ENCODE measurements at regions not wholly inside any gene's neighbourhood (a gene's known extent, or its start where the extent isn't known, plus 50 kb on each side); places are given as distances from the start of the nearest gene placed in this dataset.

DNA sequence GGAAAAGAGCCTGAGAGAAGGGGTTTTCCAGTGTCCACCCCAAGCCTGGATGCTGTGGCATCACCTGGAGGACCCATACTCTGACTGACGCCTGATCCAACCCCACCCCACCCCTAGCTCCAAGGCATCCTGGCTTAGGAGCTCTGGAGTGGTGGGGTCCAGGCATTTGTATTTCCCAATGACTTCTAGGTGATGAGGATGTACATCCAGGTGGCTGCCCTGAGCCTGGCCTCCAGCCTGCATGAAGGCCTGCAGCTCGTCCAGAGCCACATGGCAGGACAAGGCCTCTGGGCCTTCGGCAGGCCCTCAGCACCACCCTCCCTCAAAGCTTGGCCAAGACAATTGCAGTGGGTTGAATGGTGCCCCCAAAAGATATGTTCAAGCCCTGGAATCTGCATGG is 347.5 kb downstream of the C16orf95 start:
- WGBS, 3 donors, result 86 to 95% (median 87%) methylated on average over 3 of the region's 3 CpGs
- Histone ChIP-seq H3K27ac (ENCODE audit: low read depth in 1 of 3, low read length in 2 of 3) (no peak overlapping the region), H3K4me1 (ENCODE audit: control insufficient read depth in 3 of 3, insufficient read depth in 2 of 3, low read depth in 1 of 3, low read length in 2 of 3) (no peaks in the 10 kb centered on the region), H3K36me3 (ENCODE audit: control insufficient read depth in 3 of 3, insufficient read depth in 2 of 3, low read depth in 1 of 3, low read length in 3 of 3) (no peaks in the 10 kb centered on the region), H3K9me3 (ENCODE audit: control insufficient read depth in 2 of 2, insufficient read depth in 1 of 2, low read depth in 1 of 2, low read length in 1 of 2) (peaks cover 0 to 7% of the 10 kb centered on the region in 2 donors), H3K27me3 (ENCODE audit: control insufficient read depth in 3 of 3, insufficient read depth in 3 of 3, low read length in 3 of 3) (no peaks in the 10 kb centered on the region), H3K4me3 (ENCODE audit: low read depth in 1 of 3, low read length in 3 of 3) (no peak overlapping the region)
- FAIRE-seq, result no peak
- no peak for DNase-seq

DNA sequence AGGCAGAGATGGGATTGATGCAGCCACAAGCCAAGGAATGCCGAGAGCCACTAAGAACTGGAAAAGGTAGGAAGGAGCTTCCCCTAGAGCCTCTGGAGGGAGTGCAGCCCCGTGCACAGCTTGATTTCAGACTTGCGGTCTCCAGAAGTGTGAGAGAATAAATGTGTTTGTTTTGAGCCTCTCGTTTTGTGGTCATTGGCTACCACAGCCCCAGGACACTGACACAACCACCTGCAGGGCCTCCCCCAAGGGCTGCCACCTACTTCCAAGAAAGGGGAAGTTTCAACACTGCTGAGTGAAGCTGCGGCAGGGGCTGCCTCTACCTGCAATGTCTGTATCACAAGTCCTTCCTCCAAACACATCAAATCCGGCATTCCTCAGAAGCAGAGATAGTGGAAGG is 346.9 kb downstream of the C16orf95 start:
- Histone ChIP-seq H3K9me3 (ENCODE audit: control insufficient read depth in 2 of 2, insufficient read depth in 1 of 2, low read depth in 1 of 2, low read length in 1 of 2) (peaks cover 0 to 9% of the 10 kb centered on the region in 2 donors), H3K4me3 (ENCODE audit: low read depth in 1 of 3, low read length in 3 of 3) (no peak overlapping the region), H3K4me1 (ENCODE audit: control insufficient read depth in 3 of 3, insufficient read depth in 2 of 3, low read depth in 1 of 3, low read length in 2 of 3) (no peaks in the 10 kb centered on the region), H3K27me3 (ENCODE audit: control insufficient read depth in 3 of 3, insufficient read depth in 3 of 3, low read length in 3 of 3) (no peaks in the 10 kb centered on the region), H3K36me3 (ENCODE audit: control insufficient read depth in 3 of 3, insufficient read depth in 2 of 3, low read depth in 1 of 3, low read length in 3 of 3) (no peaks in the 10 kb centered on the region), H3K27ac (ENCODE audit: low read depth in 1 of 3, low read length in 2 of 3) (no peak overlapping the region)
- FAIRE-seq (no peak), DNase-seq (no peak)
- WGBS, 3 donors, result 79 to 85% (median 81%) methylated on average over 6 of the region's 6 CpGs

DNA sequence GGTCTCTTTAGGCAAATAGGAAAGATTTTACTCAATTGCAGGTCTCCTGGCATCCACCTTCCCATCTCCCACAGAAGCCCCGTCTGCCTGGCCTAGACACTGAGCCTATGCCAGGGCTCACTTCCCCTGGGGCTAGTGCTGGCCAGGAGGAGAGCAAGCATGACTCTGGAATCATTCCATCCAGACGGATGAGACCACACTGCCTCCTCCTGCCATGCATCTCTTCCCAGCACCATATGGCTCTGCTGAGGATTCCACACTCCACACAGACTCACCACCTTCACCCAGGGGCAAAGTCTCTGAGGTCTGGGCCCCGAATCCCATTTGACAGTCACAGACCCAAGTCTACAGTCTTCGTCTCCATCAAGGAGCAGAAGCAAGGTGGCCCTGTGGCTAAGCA is 346.5 kb downstream of the C16orf95 start:
- WGBS, 3 donors, result 76 to 82% (median 81%) methylated on average over 3 to 4 of the region's 4 CpGs
- peaks cover 0 to 10% of the 10 kb centered on the region in 2 donors for H3K9me3 ChIP-seq (ENCODE audit: control insufficient read depth in 2 of 2, insufficient read depth in 1 of 2, low read depth in 1 of 2, low read length in 1 of 2)
- DNase-seq, result no peak

DNA sequence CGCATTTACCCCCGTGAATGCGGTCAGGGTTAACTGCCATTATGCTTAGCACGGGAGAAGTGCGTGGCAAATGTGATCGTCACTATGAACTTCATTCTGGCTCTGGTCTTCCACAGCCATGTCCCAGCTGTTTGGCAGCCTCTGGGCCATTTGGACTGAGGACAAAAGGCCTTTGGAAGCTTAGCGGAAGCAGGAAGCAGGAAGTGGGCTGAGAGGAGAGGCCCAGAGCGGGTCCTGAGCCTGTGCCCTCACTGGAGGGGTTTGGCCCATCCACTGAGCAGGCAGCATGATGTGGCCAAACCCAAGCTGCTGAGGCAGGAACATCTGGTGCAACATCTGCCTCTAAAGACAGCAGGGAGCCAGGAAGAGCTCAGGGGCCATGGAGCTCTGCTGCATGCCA is 345.9 kb downstream of the C16orf95 start:
- peaks cover 0 to 10% of the 10 kb centered on the region in 2 donors for H3K9me3 ChIP-seq (ENCODE audit: control insufficient read depth in 2 of 2, insufficient read depth in 1 of 2, low read depth in 1 of 2, low read length in 1 of 2)
- no peak overlapping the region for H3K4me3 ChIP-seq (ENCODE audit: low read depth in 1 of 3, low read length in 3 of 3)
- H3K27ac ChIP-seq (ENCODE audit: low read depth in 1 of 3, low read length in 2 of 3), result no peak overlapping the region
- H3K36me3 ChIP-seq (ENCODE audit: control insufficient read depth in 3 of 3, insufficient read depth in 2 of 3, low read depth in 1 of 3, low read length in 3 of 3), result no peaks in the 10 kb centered on the region
- H3K27me3 ChIP-seq (ENCODE audit: control insufficient read depth in 3 of 3, insufficient read depth in 3 of 3, low read length in 3 of 3), result no peaks in the 10 kb centered on the region
- 68 to 78% (median 71%) methylated on average over 8 of the region's 8 CpGs for WGBS, 3 donors
- FAIRE-seq, result no peak
- no peaks in the 10 kb centered on the region for H3K4me1 ChIP-seq (ENCODE audit: control insufficient read depth in 3 of 3, insufficient read depth in 2 of 3, low read depth in 1 of 3, low read length in 2 of 3)
- no peak for DNase-seq

More for the DNA sequence above, 346.5 kb downstream of the C16orf95 start:
- no peak overlapping the region for H3K4me3 ChIP-seq (ENCODE audit: low read depth in 1 of 3, low read length in 3 of 3)
- no peak for FAIRE-seq
- no peaks in the 10 kb centered on the region for H3K4me1 ChIP-seq (ENCODE audit: control insufficient read depth in 3 of 3, insufficient read depth in 2 of 3, low read depth in 1 of 3, low read length in 2 of 3)
- H3K27me3 ChIP-seq (ENCODE audit: control insufficient read depth in 3 of 3, insufficient read depth in 3 of 3, low read length in 3 of 3), result no peaks in the 10 kb centered on the region
- no peaks in the 10 kb centered on the region for H3K36me3 ChIP-seq (ENCODE audit: control insufficient read depth in 3 of 3, insufficient read depth in 2 of 3, low read depth in 1 of 3, low read length in 3 of 3)
- H3K27ac ChIP-seq (ENCODE audit: low read depth in 1 of 3, low read length in 2 of 3), result no peak overlapping the region

DNA sequence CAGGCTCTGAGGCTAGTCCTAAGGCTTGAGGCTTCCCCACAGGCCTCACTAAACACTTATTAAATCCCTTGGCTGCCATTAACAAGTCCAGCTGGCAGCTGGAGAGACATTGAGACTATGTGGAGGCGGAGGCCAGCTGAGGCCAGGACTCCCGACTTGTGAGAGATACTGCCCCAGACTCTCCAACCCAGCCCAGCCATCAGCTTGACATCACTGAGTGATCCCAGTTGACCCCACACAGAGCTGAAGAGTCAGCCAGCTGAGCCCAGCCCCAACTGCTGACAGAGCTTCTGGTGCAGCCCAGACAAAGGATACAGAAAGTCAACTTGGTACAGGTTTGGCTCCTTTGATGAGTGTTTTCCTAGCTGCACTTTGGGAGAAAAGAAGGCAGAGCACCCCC is 343.1 kb downstream of the C16orf95 start:
- H3K27ac ChIP-seq (ENCODE audit: low read depth in 1 of 3, low read length in 2 of 3), result no peak overlapping the region
- H3K4me1 ChIP-seq (ENCODE audit: control insufficient read depth in 3 of 3, insufficient read depth in 2 of 3, low read depth in 1 of 3, low read length in 2 of 3), result no peaks in the 10 kb centered on the region
- no peak for DNase-seq
- no peak for FAIRE-seq
- H3K27me3 ChIP-seq (ENCODE audit: control insufficient read depth in 3 of 3, insufficient read depth in 3 of 3, low read length in 3 of 3), result no peaks in the 10 kb centered on the region
- WGBS, 3 donors, result 85 to 88% (median 87%) methylated on average over 2 of the region's 2 CpGs
- no peaks in the 10 kb centered on the region for H3K36me3 ChIP-seq (ENCODE audit: control insufficient read depth in 3 of 3, insufficient read depth in 2 of 3, low read depth in 1 of 3, low read length in 3 of 3)
- no peak overlapping the region for H3K4me3 ChIP-seq (ENCODE audit: low read depth in 1 of 3, low read length in 3 of 3)
- H3K9me3 ChIP-seq (ENCODE audit: control insufficient read depth in 2 of 2, insufficient read depth in 1 of 2, low read depth in 1 of 2, low read length in 1 of 2), result peaks cover 0 to 10% of the 10 kb centered on the region in 2 donors

DNA sequence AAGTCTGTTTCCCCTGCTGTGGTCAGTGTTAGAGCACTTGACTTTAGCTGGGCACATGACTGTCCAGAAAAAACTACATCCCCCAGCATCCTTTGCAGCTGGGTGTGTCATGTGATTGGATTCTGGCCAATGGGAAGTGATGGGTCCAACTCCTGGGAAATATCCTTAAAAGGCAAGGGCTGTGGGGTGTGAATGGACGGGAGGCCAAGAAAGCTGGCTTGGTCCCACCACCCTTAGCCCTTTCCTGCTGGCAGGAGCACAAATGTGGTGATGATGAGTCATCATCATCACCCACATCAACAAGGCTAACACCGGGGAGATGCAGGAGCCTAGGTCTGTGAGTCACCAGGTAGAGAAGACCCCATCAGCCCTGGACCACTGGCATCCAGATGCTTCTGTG is 341.7 kb downstream of the C16orf95 start:
- Histone ChIP-seq H3K9me3 (ENCODE audit: control insufficient read depth in 2 of 2, insufficient read depth in 1 of 2, low read depth in 1 of 2, low read length in 1 of 2) (peaks cover 0 to 10% of the 10 kb centered on the region in 2 donors), H3K27ac (ENCODE audit: low read depth in 1 of 3, low read length in 2 of 3) (no peak overlapping the region), H3K27me3 (ENCODE audit: control insufficient read depth in 3 of 3, insufficient read depth in 3 of 3, low read length in 3 of 3) (no peaks in the 10 kb centered on the region), H3K36me3 (ENCODE audit: control insufficient read depth in 3 of 3, insufficient read depth in 2 of 3, low read depth in 1 of 3, low read length in 3 of 3) (no peaks in the 10 kb centered on the region), H3K4me3 (ENCODE audit: low read depth in 1 of 3, low read length in 3 of 3) (no peak overlapping the region), H3K4me1 (ENCODE audit: control insufficient read depth in 3 of 3, insufficient read depth in 2 of 3, low read depth in 1 of 3, low read length in 2 of 3) (no peaks in the 10 kb centered on the region)
- 7 to 25% (median 8%) methylated on average over 2 of the region's 2 CpGs for WGBS, 3 donors
- FAIRE-seq (no peak), DNase-seq (peak in 1 of 2 donors; percentile 14)

DNA sequence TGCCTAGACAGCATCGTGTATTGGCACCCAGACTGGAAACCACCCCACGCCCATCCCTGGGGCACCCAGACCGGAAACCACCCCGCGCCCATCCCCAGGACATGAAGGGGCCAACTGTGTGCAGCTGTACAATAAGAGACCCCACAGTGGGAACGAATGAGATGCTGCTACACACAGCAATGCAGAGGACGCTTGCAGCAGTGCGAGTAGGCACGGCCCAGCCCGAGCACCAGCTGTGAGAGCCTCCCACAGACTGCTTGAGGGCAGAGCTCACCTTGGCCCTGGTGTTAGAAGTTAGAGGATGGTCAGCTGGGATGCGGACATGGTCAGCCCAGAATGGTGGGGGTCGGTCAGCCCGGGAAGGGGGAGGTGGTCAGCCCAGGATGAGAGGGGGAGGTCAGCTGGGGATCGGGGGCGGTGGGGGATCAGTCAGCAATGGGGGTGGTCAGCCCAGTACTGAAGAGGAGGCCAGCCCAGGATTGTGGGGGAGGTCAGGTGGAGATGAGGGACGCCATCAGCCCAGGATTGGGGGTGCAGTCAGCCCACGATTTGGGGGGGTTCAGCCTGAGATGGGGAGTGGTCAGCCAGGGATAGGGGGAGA is 340.0 kb downstream of the C16orf95 start:
- H3K4me3 ChIP-seq (ENCODE audit: low read depth in 1 of 3, low read length in 3 of 3), result no peak overlapping the region
- no peaks in the 10 kb centered on the region for H3K4me1 ChIP-seq (ENCODE audit: control insufficient read depth in 3 of 3, insufficient read depth in 2 of 3, low read depth in 1 of 3, low read length in 2 of 3)
- no peaks in the 10 kb centered on the region for H3K27me3 ChIP-seq (ENCODE audit: control insufficient read depth in 3 of 3, insufficient read depth in 3 of 3, low read length in 3 of 3)
- DNase-seq, result no peak
- no peak overlapping the region for H3K27ac ChIP-seq (ENCODE audit: low read depth in 1 of 3, low read length in 2 of 3)
- FAIRE-seq, result no peak
- peaks cover 0 to 10% of the 10 kb centered on the region in 2 donors for H3K9me3 ChIP-seq (ENCODE audit: control insufficient read depth in 2 of 2, insufficient read depth in 1 of 2, low read depth in 1 of 2, low read length in 1 of 2)
- no peaks in the 10 kb centered on the region for H3K36me3 ChIP-seq (ENCODE audit: control insufficient read depth in 3 of 3, insufficient read depth in 2 of 3, low read depth in 1 of 3, low read length in 3 of 3)
- WGBS, 3 donors, result 84 to 91% (median 86%) methylated on average over 17 of the region's 17 CpGs

DNA sequence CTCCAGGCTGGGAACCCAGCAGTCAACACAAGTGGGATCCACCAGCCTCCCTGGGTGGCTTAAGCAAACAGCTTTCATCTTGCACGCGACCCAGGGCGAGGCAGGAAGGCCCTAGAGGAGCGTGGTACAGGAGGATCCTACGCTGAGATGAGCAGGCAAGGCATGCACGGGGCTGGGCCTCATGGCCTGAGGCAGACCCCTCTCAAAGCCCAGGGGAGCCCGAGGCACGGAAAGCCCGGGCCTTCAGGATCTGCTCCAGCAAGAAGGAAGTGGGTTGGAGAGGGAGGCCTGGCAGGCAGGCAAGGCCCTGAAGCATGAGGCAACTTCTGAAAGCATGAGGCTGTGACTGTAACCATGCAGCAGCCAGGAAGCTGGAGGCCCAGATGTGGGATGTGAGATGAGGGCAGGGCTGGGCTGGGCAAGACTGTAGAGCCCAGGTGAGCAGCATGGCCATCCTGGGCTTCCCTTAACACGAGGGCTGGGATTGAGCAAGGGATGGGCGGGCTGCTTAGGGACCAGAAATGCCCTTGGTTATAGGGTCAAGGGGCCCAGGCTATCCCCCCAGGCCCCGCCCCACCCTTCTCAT is 338.7 kb downstream of the C16orf95 start:
- DNase-seq (no peak), FAIRE-seq (no peak)
- H3K27ac ChIP-seq (ENCODE audit: low read depth in 1 of 3, low read length in 2 of 3), result no peak overlapping the region
- no peaks in the 10 kb centered on the region for H3K4me1 ChIP-seq (ENCODE audit: control insufficient read depth in 3 of 3, insufficient read depth in 2 of 3, low read depth in 1 of 3, low read length in 2 of 3)
- 76 to 87% (median 84%) methylated on average over 12 of the region's 12 CpGs for WGBS, 3 donors
- no peaks in the 10 kb centered on the region for H3K36me3 ChIP-seq (ENCODE audit: control insufficient read depth in 3 of 3, insufficient read depth in 2 of 3, low read depth in 1 of 3, low read length in 3 of 3)
- H3K9me3 ChIP-seq (ENCODE audit: control insufficient read depth in 2 of 2, insufficient read depth in 1 of 2, low read depth in 1 of 2, low read length in 1 of 2), result peaks cover 0 to 10% of the 10 kb centered on the region in 2 donors
- no peaks in the 10 kb centered on the region for H3K27me3 ChIP-seq (ENCODE audit: control insufficient read depth in 3 of 3, insufficient read depth in 3 of 3, low read length in 3 of 3)
- H3K4me3 ChIP-seq (ENCODE audit: low read depth in 1 of 3, low read length in 3 of 3), result no peak overlapping the region

DNA sequence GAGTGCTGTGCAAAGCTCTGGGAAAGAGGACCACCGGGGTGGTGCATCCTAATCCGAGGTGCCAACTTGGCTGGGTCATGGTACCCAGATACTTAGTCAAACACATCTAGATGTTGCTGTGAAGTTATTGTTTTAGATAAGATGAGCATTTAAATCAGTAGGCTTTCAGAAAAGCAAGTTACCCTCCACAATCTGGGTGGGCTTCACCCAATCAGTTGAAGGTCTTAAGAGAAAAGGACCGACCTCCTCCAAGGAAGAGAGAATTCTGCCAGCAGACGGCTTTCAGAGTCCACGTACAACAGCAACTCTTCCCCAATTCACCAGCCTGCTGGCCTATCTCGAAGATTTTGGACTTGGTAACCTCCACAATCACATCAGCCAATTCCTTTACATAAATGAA is 338.1 kb downstream of the C16orf95 start:
- WGBS, 3 donors, result 72 to 86% (median 79%) methylated on average over 6 of the region's 6 CpGs
- Histone ChIP-seq H3K27ac (ENCODE audit: low read depth in 1 of 3, low read length in 2 of 3) (no peak overlapping the region), H3K4me1 (ENCODE audit: control insufficient read depth in 3 of 3, insufficient read depth in 2 of 3, low read depth in 1 of 3, low read length in 2 of 3) (no peaks in the 10 kb centered on the region), H3K4me3 (ENCODE audit: low read depth in 1 of 3, low read length in 3 of 3) (no peak overlapping the region), H3K9me3 (ENCODE audit: control insufficient read depth in 2 of 2, insufficient read depth in 1 of 2, low read depth in 1 of 2, low read length in 1 of 2) (peaks cover 0 to 6% of the 10 kb centered on the region in 2 donors), H3K27me3 (ENCODE audit: control insufficient read depth in 3 of 3, insufficient read depth in 3 of 3, low read length in 3 of 3) (no peaks in the 10 kb centered on the region), H3K36me3 (ENCODE audit: control insufficient read depth in 3 of 3, insufficient read depth in 2 of 3, low read depth in 1 of 3, low read length in 3 of 3) (no peaks in the 10 kb centered on the region)
- no peak for DNase-seq
- FAIRE-seq, result no peak

Measured in small intestine (tissue), 7 donors.